ENCODE measurements at regions not wholly inside any gene's neighbourhood (a gene's known extent, or its start where the extent isn't known, plus 50 kb on each side); places are given as distances from the start of the nearest gene placed in this dataset.

DNA sequence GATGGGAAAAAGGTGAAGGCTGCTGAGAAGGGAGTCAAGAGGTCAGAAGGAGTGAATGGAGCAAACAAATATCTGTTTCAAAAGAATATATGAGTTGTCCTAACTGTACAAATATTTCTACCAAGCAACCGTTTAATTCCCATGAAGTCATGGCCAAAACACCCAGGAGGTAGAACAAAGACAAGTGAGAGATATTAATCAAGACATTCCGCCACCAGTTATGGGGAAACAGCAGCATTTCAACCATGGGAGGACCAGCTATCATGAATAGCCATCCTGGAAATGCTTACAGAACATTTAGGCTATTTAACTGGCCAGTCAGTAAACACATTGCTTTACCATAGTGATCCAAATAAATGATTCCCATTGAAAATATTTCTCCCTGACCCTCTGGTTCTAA, 396.3 kb downstream of the IRS1 start:
- no peak for DNase-seq (ENCODE audit: low read depth in 2 of 2)

DNA sequence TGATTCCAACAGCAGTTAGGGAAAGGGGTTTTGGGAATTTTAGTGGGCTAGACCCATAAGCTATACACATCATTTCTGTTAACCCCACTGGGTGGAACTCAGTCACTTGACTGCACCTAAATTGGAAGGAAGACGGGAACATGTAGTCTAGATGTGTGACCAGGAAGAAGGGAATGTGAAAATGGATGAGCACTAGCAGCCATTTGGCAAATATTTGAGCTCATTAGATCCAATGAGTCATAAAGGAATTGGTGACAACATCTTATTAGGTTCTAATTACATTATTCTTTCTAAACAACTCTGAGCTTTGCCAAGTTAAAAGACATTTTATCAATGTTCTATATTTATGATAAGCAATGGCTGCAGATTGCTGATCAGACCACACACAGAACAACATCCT, 400.6 kb downstream of the IRS1 start:
- no peak for DNase-seq (ENCODE audit: low read depth in 2 of 2)

DNA sequence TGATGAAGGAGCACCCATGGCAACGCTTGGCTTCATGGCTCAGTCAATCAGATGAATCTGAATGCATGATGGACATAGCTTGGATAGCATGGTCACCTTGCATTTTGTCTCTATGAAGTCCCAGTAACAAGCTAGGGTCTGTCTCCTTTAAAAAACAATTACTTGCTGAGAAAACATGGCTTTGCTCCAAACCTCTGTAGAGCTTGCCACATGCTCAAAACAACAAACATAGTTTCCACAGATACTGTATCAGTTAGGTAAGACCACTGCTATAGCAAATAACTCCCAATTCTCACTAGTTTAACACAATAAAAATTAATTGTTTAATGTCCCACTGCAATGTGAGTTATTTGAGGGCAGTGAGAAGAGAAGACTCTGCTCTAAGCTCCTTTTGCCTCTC, 401.0 kb downstream of the IRS1 start:
- DNase-seq (ENCODE audit: low read depth in 2 of 2): no peak

DNA sequence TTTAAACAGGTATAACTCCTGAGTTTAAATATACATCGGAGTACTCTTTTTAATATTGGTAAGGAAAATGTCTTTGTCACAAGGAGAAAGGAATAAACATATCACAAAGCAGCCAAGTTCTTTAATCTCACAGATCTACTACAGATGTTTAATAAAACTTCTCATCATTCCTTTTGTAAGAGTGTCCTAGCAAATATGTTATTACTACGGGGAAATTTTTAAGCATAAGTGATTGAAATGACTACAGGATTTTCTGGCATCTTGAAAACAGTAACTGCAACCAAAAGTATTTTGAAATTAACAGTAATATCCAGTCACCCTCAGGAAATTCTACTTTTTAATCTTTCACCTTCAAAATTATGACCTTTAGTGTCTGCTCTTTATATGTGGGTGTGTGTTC, 403.1 kb downstream of the IRS1 start:
- DNase-seq (ENCODE audit: low read depth in 2 of 2): no peak

DNA sequence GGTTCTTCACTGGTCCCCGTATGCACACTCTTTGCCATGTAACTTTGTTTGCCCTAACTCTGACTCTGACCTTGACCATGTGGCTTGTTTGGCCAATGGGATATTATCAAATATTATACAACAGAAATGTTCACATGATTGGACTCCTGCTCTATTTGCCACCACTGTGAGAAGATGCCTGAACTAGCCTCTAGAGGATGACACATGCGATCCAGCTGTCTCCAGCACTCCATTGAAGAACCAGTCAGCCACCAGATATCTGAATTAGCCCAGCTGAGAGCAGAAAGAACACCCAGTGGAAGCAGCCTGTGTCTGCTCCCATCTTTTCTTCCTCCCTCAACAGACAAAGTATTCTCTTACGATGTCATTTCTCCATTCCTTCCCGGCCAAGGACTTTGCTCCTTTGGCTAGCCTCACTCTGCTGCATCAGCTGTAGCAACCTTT, 412.1 kb downstream of the IRS1 start:
- DNase-seq (ENCODE audit: low read depth in 2 of 2): no peak

DNA sequence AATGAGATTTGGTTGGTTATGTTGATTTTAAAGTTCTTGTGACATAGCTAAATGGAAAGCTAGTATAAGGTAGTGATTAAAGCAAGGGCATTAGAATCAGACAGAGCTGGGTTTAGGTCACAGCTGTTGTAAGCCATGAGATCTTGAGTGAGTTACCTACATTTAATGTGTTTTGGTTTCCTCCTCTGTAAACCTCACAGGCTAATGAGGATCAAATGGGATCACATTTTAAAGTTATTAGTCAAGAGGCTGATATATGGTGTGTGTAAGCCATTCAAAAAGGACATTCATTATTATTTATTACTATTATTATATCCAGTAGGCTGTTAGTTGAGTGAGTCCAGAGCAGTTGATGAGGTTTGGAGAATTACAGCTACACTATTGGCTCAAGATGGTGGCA, 416.2 kb downstream of the IRS1 start:
- DNase-seq (ENCODE audit: low read depth in 2 of 2): no peak

DNA sequence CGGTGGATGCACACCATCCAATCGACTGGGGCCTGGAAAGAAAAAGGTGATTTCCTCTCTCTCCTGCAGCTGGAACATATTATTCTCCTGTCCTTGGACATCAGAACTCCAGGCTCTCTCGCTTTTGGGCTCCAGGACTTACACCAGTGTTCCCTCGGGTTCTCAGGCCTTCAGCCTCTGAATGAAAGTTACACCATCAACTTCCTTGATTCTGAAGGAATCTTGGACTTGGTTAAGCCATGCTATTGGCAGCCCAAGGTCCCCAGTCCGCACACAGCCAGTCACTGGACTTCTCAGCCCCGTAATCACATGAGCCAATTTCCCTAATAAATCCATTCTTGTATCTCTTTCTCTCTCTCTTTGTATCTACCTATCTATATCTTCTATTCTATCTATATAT, 418.9 kb downstream of the IRS1 start:
- no peak for DNase-seq (ENCODE audit: low read depth in 2 of 2)

DNA sequence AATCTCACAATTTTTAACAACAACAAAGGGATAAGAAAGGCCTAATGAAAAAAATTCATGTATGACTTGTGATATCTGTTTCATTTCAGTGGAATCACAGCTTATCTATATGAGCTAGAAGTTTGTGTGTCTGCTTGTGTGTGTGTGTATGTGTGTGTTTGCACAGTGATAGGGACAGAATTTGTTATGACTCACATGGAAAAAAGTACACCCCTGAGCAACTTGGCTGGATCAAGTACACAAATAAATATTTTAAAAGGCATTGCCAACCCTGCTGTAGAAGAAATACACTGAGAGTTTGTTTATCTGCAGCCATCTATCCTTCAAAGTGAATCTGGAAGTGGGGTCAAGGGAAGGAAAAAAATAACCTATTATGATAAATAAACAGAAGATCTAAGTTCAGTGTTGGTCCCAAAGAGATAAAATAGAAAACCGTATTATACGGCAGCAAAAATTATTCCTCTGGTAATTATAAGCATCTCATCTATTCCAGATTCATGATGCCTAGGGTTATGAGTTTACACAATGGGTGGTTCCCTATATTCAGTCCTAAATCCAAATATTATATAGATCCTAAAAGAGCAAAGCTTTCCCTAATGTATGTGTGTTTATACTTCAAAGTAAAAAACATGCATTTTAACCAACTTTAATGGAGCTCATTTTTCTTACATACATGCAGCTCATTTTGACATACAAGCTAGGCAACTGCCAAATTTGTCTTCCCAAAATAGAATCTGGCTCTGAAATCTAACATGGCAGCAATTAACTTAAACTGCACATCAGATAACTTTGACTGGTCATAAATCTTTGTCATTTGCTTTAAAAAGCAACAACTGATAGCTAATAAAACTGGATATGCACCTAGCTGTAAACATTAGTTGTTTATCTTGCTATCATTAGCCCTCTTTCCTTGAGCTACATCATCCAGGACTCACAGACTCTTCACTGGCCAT, 420.6 kb downstream of the IRS1 start:
- no peak for DNase-seq (ENCODE audit: low read depth in 2 of 2)

DNA sequence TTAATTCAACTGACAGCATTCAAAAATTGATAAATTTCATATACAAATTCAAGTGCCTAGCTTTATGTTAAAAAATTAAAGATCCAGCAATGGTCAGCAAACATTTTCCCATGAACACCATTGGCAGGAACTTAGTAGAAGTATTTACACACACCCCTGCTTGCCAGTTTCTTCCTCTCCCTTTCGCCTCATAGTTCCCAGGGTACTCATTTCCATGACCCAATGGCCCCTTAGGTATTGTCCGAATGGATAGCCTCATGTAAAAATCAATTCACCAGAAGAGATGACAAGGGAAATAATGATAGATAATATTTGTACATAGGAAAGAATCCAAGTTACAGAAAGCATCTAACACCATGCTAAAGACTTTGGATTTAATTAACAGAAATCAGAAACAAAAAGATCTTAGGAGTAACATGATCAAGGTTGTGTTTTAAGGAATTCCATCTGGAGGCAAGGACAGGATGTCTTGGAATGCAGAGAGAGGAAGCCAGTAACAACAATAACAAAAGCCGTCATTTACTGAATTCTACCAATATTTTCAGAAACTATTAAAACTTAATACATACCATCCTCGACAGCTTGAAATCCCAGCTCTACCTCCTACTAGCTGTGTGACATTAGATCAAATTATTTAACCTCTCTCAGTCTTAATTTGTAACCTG, 423.0 kb downstream of the IRS1 start:
- peak in 1 of 2 donors; percentile 71 for DNase-seq (ENCODE audit: low read depth in 2 of 2)

DNA sequence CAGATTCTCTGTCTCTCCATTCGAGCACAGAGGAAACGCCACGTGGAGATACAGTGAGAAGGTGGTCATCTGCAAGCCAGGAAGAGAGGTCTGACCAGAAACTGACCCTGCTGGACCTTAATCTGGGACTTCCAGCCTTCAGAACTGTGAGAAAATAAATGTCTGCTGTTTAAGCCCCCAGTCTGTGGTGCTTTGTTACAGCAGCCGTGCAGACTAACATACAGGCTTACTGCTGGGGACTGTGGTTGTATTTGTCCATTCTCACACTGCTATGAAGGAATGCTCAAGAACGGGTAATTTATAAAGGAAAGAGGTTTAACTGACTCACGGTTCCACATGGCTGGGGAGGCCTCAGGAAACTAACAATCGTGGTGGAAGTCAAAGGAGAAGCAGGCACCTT, 432.7 kb downstream of the IRS1 start:
- DNase-seq (ENCODE audit: low read depth in 2 of 2): no peak

DNA sequence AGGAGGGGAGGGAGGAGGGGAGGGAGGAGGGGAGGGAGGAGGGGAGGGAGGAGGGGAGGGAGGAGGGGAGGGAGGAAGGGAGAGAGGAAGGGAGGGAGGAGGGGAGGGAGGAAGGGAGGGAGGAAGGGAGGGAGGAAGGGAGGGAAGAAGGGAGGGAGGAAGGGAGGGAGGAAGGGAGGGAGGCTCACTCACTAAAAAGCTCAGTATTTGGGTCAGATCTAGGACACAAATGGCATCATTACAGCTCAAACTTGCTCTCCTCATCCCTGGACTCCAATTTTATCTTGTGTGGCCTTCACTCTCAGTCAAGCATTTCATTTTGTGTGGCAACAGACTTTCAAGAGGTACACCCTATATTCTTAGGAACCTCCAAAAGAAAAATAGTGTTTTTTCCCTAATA, 435.4 kb downstream of the IRS1 start:
- no peak for DNase-seq (ENCODE audit: low read depth in 2 of 2)

DNA sequence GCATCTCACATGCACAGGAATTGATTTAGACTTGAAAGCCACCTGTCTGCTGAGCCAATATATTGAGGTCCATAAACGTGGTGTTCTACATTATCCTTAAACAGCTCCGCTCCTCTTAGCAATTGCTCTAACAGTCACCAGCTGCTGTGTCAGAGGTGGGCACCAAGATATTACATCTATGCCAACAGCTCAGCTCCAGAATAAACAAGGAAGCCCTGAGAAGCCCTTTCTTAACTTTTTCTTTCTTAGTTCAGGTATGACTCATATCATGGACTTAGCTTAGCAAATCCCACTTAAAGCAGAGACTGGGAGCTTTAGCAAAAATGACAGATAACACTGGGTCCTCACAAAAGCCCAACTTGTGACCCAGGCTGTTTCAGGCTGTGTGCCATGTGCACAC, 436.6 kb downstream of the IRS1 start:
- peak in 1 of 2 donors; percentile 50 for DNase-seq (ENCODE audit: low read depth in 2 of 2)

DNA sequence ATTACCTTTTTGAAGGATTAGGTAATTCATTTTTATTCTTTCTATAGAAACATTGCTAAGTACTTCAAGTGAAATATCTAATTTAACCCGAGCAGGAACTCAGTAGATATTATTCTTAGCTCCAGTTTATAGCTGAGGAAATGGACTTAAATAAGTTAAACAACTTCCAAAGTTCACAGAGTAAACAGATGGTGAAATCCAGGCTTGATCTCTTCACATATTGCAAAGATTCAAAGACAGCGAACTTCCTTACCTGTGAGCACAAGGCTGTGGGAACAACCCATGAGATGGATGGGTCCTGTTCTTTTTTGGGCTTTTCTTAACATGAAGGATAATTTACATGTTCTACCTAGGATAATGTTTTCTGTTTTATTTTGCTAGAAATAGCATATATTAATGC, 439.0 kb downstream of the IRS1 start:
- no peak for DNase-seq (ENCODE audit: low read depth in 2 of 2)

DNA sequence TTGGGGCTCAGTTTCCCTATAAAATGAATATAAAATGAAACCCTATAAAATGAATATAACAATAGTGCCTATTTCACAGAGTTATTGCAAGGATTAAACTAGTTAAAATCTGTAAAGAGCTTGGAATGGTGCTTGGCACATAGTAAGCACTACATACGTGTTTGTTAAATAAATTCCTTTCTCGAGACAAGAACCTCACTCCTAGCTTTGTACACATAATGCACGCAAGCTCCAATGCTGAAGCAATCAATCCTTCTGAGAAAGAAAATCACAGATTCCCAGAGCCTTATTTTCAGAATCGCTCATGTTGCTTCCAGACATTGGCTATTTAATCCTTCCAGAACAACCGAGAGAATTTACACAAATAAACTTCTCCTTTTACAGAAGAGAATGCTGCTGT, 440.9 kb downstream of the IRS1 start:
- DNase-seq (ENCODE audit: low read depth in 2 of 2): no peak

DNA sequence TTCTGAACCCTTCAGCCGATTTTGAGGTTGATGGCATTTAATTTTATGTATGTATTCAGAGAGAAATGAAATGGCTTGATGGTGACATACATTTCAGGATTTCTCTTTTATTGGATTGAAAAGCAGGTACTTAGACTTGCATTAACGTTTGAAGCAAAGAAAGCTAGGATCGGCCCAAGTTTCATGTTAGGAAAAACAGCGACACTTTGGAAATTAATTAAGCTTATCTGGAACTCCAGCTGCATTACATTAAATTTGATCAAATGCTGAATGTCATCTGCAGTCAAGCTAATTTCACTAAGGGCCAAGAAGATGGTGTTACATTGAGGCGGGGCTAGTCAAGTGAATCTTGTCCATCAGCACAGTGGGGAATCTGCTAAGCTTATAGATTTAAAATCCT, 441.8 kb downstream of the IRS1 start:
- no peak for DNase-seq (ENCODE audit: low read depth in 2 of 2)

DNA sequence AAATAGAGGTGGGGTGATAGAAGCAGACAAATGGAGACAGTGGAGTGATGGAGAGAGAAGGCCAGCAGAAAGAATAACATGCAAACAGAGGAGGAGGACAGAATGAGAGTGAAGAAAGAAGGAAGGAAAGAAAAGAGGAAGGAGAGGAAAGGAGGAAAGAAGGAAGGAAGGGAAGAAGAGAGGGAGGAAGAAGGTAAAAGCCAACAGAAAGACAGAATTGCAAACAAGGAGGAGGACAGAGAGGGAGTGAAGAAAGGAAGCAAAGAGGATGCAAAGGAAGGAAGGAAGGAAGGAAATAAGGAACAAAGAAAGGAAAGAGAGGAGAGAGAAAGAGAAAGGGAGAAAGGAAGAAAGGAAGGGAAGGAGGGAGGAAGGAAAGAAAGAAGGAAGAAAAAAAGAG, 444.0 kb downstream of the IRS1 start:
- no peak for DNase-seq (ENCODE audit: low read depth in 2 of 2)

DNA sequence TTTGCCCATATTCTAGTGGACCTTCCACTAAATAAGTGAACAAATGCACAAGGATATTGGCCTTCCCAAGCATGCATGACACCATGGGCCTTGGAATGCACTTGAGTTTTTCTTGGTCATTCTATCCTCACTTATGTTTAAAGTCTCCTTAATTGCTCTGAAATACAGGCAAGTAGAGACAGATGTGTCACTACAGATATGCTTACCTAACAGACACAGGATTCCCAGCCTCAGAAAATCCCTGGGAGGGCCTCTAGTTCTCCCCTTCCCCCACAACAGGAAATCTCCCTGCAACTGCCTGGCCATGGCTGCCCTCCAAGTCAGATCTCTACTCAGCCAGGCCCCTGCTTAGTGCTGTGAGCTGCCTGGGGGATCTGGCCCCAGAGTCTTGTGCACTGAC, 445.2 kb downstream of the IRS1 start:
- DNase-seq (ENCODE audit: low read depth in 2 of 2): no peak

DNA sequence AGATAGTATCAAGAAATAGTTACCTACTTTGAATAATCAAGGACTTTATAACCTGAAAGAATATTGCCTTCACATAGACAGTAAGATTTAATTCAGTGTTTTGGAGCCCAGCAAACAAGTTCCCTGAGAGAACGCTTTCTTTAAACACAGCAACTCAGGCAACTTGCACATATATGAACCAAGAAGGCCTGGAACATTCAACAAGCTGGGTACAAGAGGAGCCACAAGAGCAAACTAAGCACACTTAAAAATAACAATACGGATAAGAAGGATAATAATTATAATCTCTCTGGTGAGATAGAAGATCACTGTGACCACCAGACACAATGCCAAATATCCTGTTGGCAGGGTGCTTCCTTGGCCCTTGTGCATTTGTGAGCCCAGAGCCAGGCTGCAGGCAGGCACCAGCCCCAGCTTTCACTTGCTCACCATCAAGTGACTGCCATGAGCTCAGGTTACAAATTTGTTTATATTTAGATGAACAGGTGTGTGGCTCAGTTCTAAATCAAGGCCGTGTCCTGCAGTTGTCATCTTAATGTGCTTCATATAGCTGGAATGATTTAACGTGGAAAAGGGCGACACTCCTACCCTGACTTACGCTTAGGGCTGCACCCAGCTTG, 446.6 kb downstream of the IRS1 start:
- no peak for DNase-seq (ENCODE audit: low read depth in 2 of 2)

DNA sequence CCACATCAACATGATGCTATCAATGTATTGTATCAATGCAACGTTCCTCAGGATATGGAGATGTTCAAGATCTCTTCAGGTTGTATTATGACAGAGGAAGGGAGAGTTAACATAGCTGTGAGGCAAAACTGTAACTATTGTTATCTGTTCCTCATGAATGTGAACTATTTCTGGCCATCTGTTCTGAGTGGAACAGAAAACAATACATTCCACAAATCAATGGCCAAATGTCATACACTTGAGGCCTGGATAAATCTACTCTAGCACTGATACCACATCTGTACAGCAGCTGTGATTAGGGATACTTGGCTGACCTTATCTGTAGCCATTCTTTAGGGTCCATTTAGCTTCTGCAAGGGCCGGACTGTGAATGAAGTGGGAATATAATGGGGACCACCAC, 447.9 kb downstream of the IRS1 start:
- DNase-seq (ENCODE audit: low read depth in 2 of 2): no peak

DNA sequence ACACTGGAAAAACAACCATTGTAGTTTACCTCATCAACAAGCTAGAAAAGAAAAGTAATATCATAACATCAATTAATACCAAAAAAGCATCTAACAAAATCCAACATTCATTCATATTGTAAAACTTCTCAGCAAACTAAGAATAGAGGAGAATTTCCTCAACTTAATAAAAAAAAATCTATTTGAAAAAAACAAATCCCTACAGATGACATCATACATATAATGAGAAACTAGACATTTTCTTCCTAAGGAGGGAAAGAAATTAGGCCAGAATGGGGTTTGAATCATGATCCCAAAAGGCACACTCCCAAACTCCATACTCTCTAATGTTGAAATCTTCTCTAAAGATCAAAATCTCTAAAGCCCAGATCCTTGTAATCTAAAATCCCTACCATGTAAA, 460.0 kb downstream of the IRS1 start:
- no peak for DNase-seq (ENCODE audit: low read depth in 2 of 2)

DNA sequence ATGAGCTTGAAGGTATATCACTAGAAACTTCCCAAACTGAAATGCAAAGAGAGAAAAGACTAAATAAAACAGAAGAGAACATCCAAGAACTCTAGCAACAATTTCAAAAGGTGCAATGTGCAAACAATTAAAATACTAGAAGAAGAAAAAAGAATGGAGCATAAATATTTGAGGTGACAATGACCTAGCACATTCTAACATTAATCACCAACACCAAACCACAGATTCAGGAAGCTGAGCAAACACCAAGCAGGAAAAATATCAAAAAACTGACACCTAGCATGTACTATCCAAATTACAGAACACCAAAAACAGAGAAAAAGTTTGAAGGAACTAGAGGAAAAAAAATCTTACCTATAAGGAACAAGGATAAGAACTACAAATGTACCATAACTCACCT, 460.8 kb downstream of the IRS1 start:
- DNase-seq (ENCODE audit: low read depth in 2 of 2): no peak

DNA sequence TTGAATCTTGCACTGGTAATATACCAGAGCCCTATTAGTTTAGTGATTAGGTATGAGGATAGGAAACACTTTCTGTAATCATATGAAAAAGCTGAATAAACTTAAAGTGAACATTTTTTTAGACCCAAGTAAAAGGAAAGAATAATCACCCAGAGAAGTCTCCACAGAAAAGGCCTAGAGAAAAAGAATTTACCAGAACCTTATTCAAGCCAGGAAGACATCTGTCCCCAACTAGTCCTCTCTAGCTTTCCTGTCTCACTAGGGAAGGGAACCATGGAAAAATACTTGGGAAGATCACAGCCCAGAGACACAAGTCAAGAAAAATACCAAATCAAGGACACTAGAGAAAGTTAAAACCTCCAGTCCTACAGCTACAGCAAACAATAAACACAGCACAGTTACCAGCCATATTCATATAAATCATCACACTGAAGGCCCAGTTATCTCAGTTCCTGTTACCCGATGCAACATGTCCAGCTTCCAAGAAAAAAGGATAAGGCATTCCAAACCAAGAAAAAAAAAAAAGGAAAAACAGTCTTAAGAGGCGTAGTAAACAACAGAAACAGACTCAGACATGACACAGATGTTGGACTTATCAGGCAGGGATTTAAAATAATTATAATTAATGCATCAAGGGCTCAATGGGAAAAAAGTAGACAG, 461.5 kb downstream of the IRS1 start:
- DNase-seq (ENCODE audit: low read depth in 2 of 2): no peak

Data from lung microvascular endothelial cell (primary cell).